RKO (cell line): ENCODE measurements at regions not wholly inside any gene's neighbourhood (a gene's known extent, or its start where the extent isn't known, plus 50 kb on each side); places are given as distances from the start of the nearest gene placed in this dataset.

Source experiments
- DNase-seq: peaks from one replicate; pipeline ENCODE4 v3.0.0-alpha.2; 2016; ENCODE audit warnings: low spot score

- no peak for DNase-seq
Measured at GRCh38 chr18:73852789-73853549, 294.7 kb downstream of the FBXO15 start.

GRCh38 chr18:73850782-73851181 is 296.9 kb downstream of the FBXO15 start:
- no peak for DNase-seq

- no peak for DNase-seq
Measured at GRCh38 chr18:73848656-73849055, 299.0 kb downstream of the FBXO15 start.

GRCh38 chr18:73843455-73843854 is 304.2 kb downstream of the FBXO15 start:
- no peak for DNase-seq

- DNase-seq = peak; percentile 49
Measured at GRCh38 chr18:73842795-73843394, 304.7 kb downstream of the FBXO15 start.

- DNase-seq = peak; percentile 11
Measured at GRCh38 chr18:73841661-73842060, 306.0 kb downstream of the FBXO15 start.

GRCh38 chr18:73840319-73840945 is 307.2 kb downstream of the FBXO15 start:
- DNase-seq = no peak

GRCh38 chr18:73839441-73839840 is 308.2 kb downstream of the FBXO15 start:
- DNase-seq = no peak

- DNase-seq = no peak
Measured at GRCh38 chr18:73838107-73838506, 309.5 kb downstream of the FBXO15 start.

- DNase-seq = no peak
Measured at GRCh38 chr18:73835656-73836364, 311.8 kb downstream of the FBXO15 start.

- DNase-seq = no peak
Measured at GRCh38 chr18:73835039-73835438, 312.6 kb downstream of the FBXO15 start.

- DNase-seq = no peak
Measured at GRCh38 chr18:73831688-73832087, 315.9 kb downstream of the FBXO15 start.

- no peak for DNase-seq
Measured at GRCh38 chr18:73829146-73829545, 318.5 kb downstream of the FBXO15 start.

GRCh38 chr18:73827801-73828200 is 319.8 kb downstream of the FBXO15 start:
- DNase-seq = no peak

- no peak for DNase-seq
Measured at GRCh38 chr18:73826098-73826497, 321.5 kb downstream of the FBXO15 start.

- no peak for DNase-seq
Measured at GRCh38 chr18:73824671-73825070, 323.0 kb downstream of the FBXO15 start.

GRCh38 chr18:73812423-73812822 is 335.2 kb downstream of the FBXO15 start:
- DNase-seq = no peak

- no peak for DNase-seq
Measured at GRCh38 chr18:73807551-73808192, 340.0 kb downstream of the FBXO15 start.

GRCh38 chr18:73805991-73806390 is 341.6 kb downstream of the FBXO15 start:
- no peak for DNase-seq

GRCh38 chr18:73797419-73797818 is 350.2 kb downstream of the FBXO15 start:
- no peak for DNase-seq

- DNase-seq = no peak
Measured at GRCh38 chr18:73793386-73793785, 354.2 kb downstream of the FBXO15 start.

- DNase-seq = no peak
Measured at GRCh38 chr18:73791081-73791480, 356.6 kb downstream of the FBXO15 start.
